ENCODE measurements at regions not wholly inside any gene's neighbourhood (a gene's known extent, or its start where the extent isn't known, plus 50 kb on each side); places are given as distances from the start of the nearest gene placed in this dataset.

GRCh38 chr4:122234686-122235085 lies 82.6 kb downstream of the BLTP1 start:
- no CpG with 5 or more reads among the region's 3 CpGs for WGBS (ENCODE audit: extremely low coverage, insufficient read length, low lambda C conversion rate)
- no peak for DNase-seq
- Histone ChIP-seq H3K9ac (ENCODE audit: extremely low read depth, insufficient read length, low read length) (no peak overlapping the region), H2BK12ac (ENCODE audit: insufficient read length, low read depth, low read length) (no peak overlapping the region), H2BK20ac (ENCODE audit: low read depth, low read length, poor library complexity, severe bottlenecking) (no peak overlapping the region), H3K4me1 (ENCODE audit: insufficient read depth, low read length) (no peaks in the 10 kb centered on the region), H3K27ac (ENCODE audit: insufficient read length, low read depth, low read length) (no peak overlapping the region), H3K79me2 (ENCODE audit: insufficient read depth, low read length) (no peaks in the 10 kb centered on the region), H3K27me3 (ENCODE audit: insufficient read depth, low read length) (no peaks in the 10 kb centered on the region), H3K4me2 (ENCODE audit: insufficient read depth, insufficient read length, low read length) (no peak overlapping the region), H4K91ac (ENCODE audit: insufficient read length, low read depth, low read length) (no peak overlapping the region), H3K9me3 (ENCODE audit: control insufficient read depth, low read depth, low read length) (no peaks in the 10 kb centered on the region), H2AFZ (ENCODE audit: low read length) (no peak overlapping the region), H4K20me1 (ENCODE audit: control insufficient read depth, insufficient read depth, insufficient read length) (no peaks in the 10 kb centered on the region), H3K23ac (ENCODE audit: insufficient read length, low read depth, low read length) (no peak overlapping the region), H3K18ac (ENCODE audit: insufficient read length, low read depth, low read length) (no peak overlapping the region), H3K79me1 (ENCODE audit: insufficient read depth, low read depth, low read length, poor library complexity, severe bottlenecking) (no peaks in the 10 kb centered on the region), H2AK5ac (ENCODE audit: insufficient read length, low read length) (no peak overlapping the region), H2BK15ac (ENCODE audit: low read depth, low read length) (no peak overlapping the region), H3K4ac (ENCODE audit: low read depth, low read length) (no peak overlapping the region), H3K56ac (ENCODE audit: insufficient read length, low read depth, low read length) (no peak overlapping the region), H3K23me2 (ENCODE audit: insufficient read length, low read depth, low read length, poor library complexity, severe bottlenecking) (no peaks in the 10 kb centered on the region), H3K14ac (ENCODE audit: insufficient read depth, low read length) (no peak overlapping the region), H3T11ph (ENCODE audit: low read length) (no peak overlapping the region), H4K5ac (ENCODE audit: insufficient read length, low read depth, low read length) (no peak overlapping the region), H2BK120ac (ENCODE audit: low read depth, low read length, poor library complexity, severe bottlenecking) (no peak overlapping the region), H2BK5ac (ENCODE audit: insufficient read length, low read length) (no peak overlapping the region), H4K8ac (replicated peaks; ENCODE audit: insufficient read length, low read depth, low read length) (no peak overlapping the region)
- no peak overlapping the region for H3K27ac Mint-ChIP-seq
- H3K9me3 Mint-ChIP-seq: no peaks in the 10 kb centered on the region
- peaks cover 0 to 20% (median 12%) of the 10 kb centered on the region in 3 experiments; a peak in 5 of 7 replicates for H3K36me3 Mint-ChIP-seq (ENCODE audit: insufficient read depth in 1 of 3, low read depth in 3 of 3)
- H3K27me3 Mint-ChIP-seq (ENCODE audit: low read depth): no peaks in the 10 kb centered on the region
- no peak overlapping the region for H3K4me3 Mint-ChIP-seq
- TF ChIP-seq CTCF (conservative IDR thresholded peaks at IDR 0.05): no peak
- no peaks in the 10 kb centered on the region for H3K4me1 Mint-ChIP-seq

Data from H9 (cell line).